Coronary artery (tissue), 2 donors: ENCODE measurements at regions not wholly inside any gene's neighbourhood (a gene's known extent, or its start where the extent isn't known, plus 50 kb on each side); places are given as distances from the start of the nearest gene placed in this dataset.

Source experiments
- DNase-seq: peaks from one replicate; pipeline ENCODE4 v3.0.0-alpha.2; 2017; ENCODE audit warnings: low spot score
- H3K27ac ChIP-seq, 2 donors: fragments of 200-600 bp; sonication (generic); one replicate each; pipeline ENCODE4 v1.5.1; 2016 to 2019
- H3K4me3 ChIP-seq: fragments of 200-600 bp; sonication (generic); 2 replicates; pipeline ENCODE4 v1.5.1; 2016; ENCODE audit warnings: mild to moderate bottlenecking, moderate library complexity
- CTCF ChIP-seq: fragments of 200-600 bp; sonication (generic); IDR thresholded peaks from one replicate; pipeline ENCODE4 v1.5.1; 2019; ENCODE audit warnings: antibody characterized with exemption

GRCh38 chr4:4641661-4642495, 100.0 kb upstream of the STX18 start:
- TF ChIP-seq CTCF, result no peak
- Histone ChIP-seq H3K27ac (no peak overlapping the region), H3K4me3 (no peak overlapping the region)
- DNase-seq, result no peak

- Histone ChIP-seq H3K4me3 (no peak overlapping the region), H3K27ac (no peak overlapping the region)
- no peak for DNase-seq
- TF ChIP-seq CTCF, result no peak
Measured at GRCh38 chr4:4641254-4641653, 99.4 kb upstream of the STX18 start.

- TF ChIP-seq CTCF, result no peak
- no peak overlapping the region for H3K4me3 ChIP-seq
- no peak for DNase-seq
- H3K27ac ChIP-seq, result no peak overlapping the region
Measured at GRCh38 chr4:4640692-4641091, 98.8 kb upstream of the STX18 start.

- no peak overlapping the region for H3K27ac ChIP-seq
- no peak overlapping the region for H3K4me3 ChIP-seq
- no peak for TF ChIP-seq CTCF
- no peak for DNase-seq
Measured at GRCh38 chr4:4639370-4639769, 97.5 kb upstream of the STX18 start.

GRCh38 chr4:4637710-4638109, 95.9 kb upstream of the STX18 start:
- no peak for TF ChIP-seq CTCF
- Histone ChIP-seq H3K4me3 (no peak overlapping the region), H3K27ac (no peak overlapping the region)
- no peak for DNase-seq

- no peak for TF ChIP-seq CTCF
- Histone ChIP-seq H3K27ac (no peak overlapping the region), H3K4me3 (no peak overlapping the region)
- no peak for DNase-seq
Measured at GRCh38 chr4:4633431-4633830, 91.6 kb upstream of the STX18 start.

GRCh38 chr4:4631150-4631549, 89.3 kb upstream of the STX18 start:
- no peak for TF ChIP-seq CTCF
- no peak for DNase-seq
- H3K4me3 ChIP-seq, result no peak overlapping the region
- H3K27ac ChIP-seq, result no peak overlapping the region
